Hepatocyte (in vitro differentiated cells): ENCODE measurements at regions not wholly inside any gene's neighbourhood (a gene's known extent, or its start where the extent isn't known, plus 50 kb on each side); places are given as distances from the start of the nearest gene placed in this dataset.

Source experiments
- CTCF ChIP-seq: fragments of 200-600 bp; sonication (generic); IDR thresholded peaks from 2 replicates; pipeline ENCODE4 v1.5.1; 2016; ENCODE audit warnings: antibody characterized with exemption, mild to moderate bottlenecking; ENCODE audit not compliant: poor library complexity
- EZH2 ChIP-seq: fragments of 200-600 bp; sonication (generic); IDR thresholded peaks from 2 replicates; pipeline ENCODE4 v1.6.1; 2016; ENCODE audit warnings: antibody characterized with exemption, mild to moderate bottlenecking, borderline replicate concordance
- EZH2phosphoT487 ChIP-seq: fragments of 200-600 bp; sonication (generic); IDR thresholded peaks from one replicate; pipeline ENCODE4 v1.6.1; 2018; ENCODE audit warnings: antibody characterized with exemption, mild to moderate bottlenecking, low read depth, moderate library complexity; ENCODE audit not compliant: unreplicated experiment, severe bottlenecking

- no peak for TF ChIP-seq CTCF
- no peak for TF ChIP-seq EZH2
- no peak for TF ChIP-seq EZH2phosphoT487
These were observed 260.9 kb upstream of the KCNMB2 start for GRCh38 chr3:178275311-178275710.
